SU-DHL-6 (cell line): ENCODE measurements at regions not wholly inside any gene's neighbourhood (a gene's known extent, or its start where the extent isn't known, plus 50 kb on each side); places are given as distances from the start of the nearest gene placed in this dataset.

Experiments
- CTCF ChIP-seq: fragments of 200-600 bp; sonication (generic); IDR thresholded peaks from one replicate; pipeline ENCODE4 v1.5.1; 2017; ENCODE audit warnings: antibody characterized with exemption, mild to moderate bottlenecking, low read length, moderate library complexity; ENCODE audit not compliant: insufficient read depth, poor library complexity, severe bottlenecking
- EZH2phosphoT487 ChIP-seq: fragments of 200-600 bp; sonication (generic), shearing (Covaris generic); conservative IDR thresholded peaks from 2 replicates; pipeline ENCODE4 v1.6.1; 2018; ENCODE audit warnings: mild to moderate bottlenecking, antibody characterized with exemption, low read length, moderate library complexity, mixed read lengths

DNA sequence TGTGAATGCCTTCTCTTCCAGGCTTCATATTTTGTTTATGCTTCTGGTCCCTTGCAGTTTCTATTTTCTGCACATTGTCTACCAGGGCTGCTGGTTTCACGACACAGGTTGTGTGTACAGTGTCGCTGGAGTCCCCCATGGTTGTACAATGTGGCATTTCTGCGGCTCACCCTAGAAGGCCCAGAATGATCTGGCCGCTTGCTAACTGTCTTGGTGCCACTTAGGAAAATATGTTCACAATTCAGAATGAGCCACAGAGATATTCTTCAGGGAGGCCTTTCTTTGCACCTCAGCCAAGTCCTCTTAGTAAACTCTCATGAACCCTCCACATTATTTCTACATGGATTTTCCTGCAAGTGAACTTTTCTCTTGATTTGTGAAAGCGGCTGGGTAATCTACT lies 195.4 kb downstream of the SUDS3 start:
- TF ChIP-seq CTCF: no peak
- TF ChIP-seq EZH2phosphoT487: no peak
